Transverse colon (tissue), 4 donors: ENCODE measurements at regions not wholly inside any gene's neighbourhood (a gene's known extent, or its start where the extent isn't known, plus 50 kb on each side); places are given as distances from the start of the nearest gene placed in this dataset.
"Not testable (repeated sequence)": the region's sequence is repeated elsewhere in the genome, so short reads cannot be mapped to it uniquely, and the experiment has no call there.

Experiments used
- DNase-seq: peaks from one replicate; pipeline ENCODE4 v3.0.0-alpha.2; 2019
- H3K27ac ChIP-seq, 4 donors: fragments of 200-600 bp; sonication (generic); 2 replicates each; pipeline ENCODE4 v1.5.1; 2016 to 2018; ENCODE audit warnings: inconsistent platforms in 4 of 4
- H3K27me3 ChIP-seq: fragments of 200-600 bp; sonication (generic); 2 replicates; pipeline ENCODE4 v1.5.1; 2017; ENCODE audit warnings: inconsistent platforms
- H3K36me3 ChIP-seq, 4 donors: fragments of 200-600 bp; sonication (generic); 2 replicates each; pipeline ENCODE4 v1.5.1; 2017 to 2019; ENCODE audit warnings: inconsistent platforms in 4 of 4
- H3K4me1 ChIP-seq, 4 donors: fragments of 200-600 bp; sonication (generic); 2 replicates each; pipeline ENCODE4 v1.5.1; 2017 to 2020; ENCODE audit warnings: inconsistent platforms in 4 of 4
- H3K4me3 ChIP-seq, 4 donors: fragments of 200-600 bp; sonication (generic); 1 replicate in 1 of 4; 2 replicates in 3 of 4; pipeline versions ENCODE4 v1.5.1 to v1.6.1; 2017 to 2019; ENCODE audit warnings: inconsistent platforms in 4 of 4
- H3K9me3 ChIP-seq, 2 donors: fragments of 200-600 bp; sonication (generic); 2 replicates each; pipeline ENCODE4 v1.5.1; 2017 to 2019; ENCODE audit warnings: inconsistent platforms in 2 of 2
- EP300 ChIP-seq: sonication (generic); formaldehyde crosslinking; IDR thresholded peaks from one replicate; pipeline ENCODE4 v1.6.1; 2017; ENCODE audit warnings: antibody characterized with exemption, low read depth
- POLR2A ChIP-seq: fragments of 450-650 bp; IDR thresholded peaks from one replicate; pipeline ENCODE4 v1.6.1; 2016; ENCODE audit warnings: antibody characterized with exemption, mild to moderate bottlenecking, moderate library complexity
- POLR2AphosphoS5 ChIP-seq, 3 donors: sonication (generic); formaldehyde crosslinking; IDR thresholded peaks; one replicate each; pipeline ENCODE4 v1.6.1; 2016; ENCODE audit warnings: antibody characterized with exemption in 3 of 3
- WGBS, 2 donors: methylation state at CpG; one replicate each; pipeline ENCODE4 v1.1.5; 2018; ENCODE audit warnings: low coverage in 1 of 2; 5-methylcytosine and 5-hydroxymethylcytosine counted together
- in situ Hi-C, 4 donors: fragments of 200-750 bp; cut with MboI; loops; one replicate each; pipeline versions ENCODE4 v1.15.0 to v1.15.1; 2017; ENCODE audit warnings: low sequenced_read_pairs in 3 of 4, low pct_ligation_motif_present in 1 of 4, low pct_unique_long_range_greater_than_20kb in 1 of 4
- intact Hi-C: fragments of 100-400 bp; cut with DNase I; formaldehyde crosslinking; loops from one replicate; pipeline ENCODE4 v1.15.1; 2023; ENCODE audit warnings: low total_unique reads
- TF ChIP-seq, protein P1 (sequence below), 5 experiments: fragments of 200-600 bp in 3 of 5; fragments of 450-650 bp in 2 of 5; sonication (generic) in 3 of 5; IDR thresholded peaks; 1 replicate in 2 of 5; 2 replicates in 3 of 5; pipeline ENCODE4 v1.5.1; 2016 to 2017; ENCODE audit warnings: antibody characterized with exemption in 5 of 5, inconsistent platforms in 3 of 5, mild to moderate bottlenecking in 2 of 5, moderate library complexity in 1 of 5

GRCh38 chr13:82467626-82468025 lies 1414.6 kb downstream of the SLITRK1 start:
- intact Hi-C loops = no loop called here
- in situ Hi-C loops = no loop called here
- no peak overlapping the region for H3K4me3 ChIP-seq
- no peaks in the 10 kb centered on the region for H3K36me3 ChIP-seq
- H3K4me1 ChIP-seq = no peaks in the 10 kb centered on the region
- no peak for DNase-seq
- no peak for TF ChIP-seq POLR2AphosphoS5 (IDR thresholded peaks at IDR 0.05)
- no peak for TF ChIP-seq EP300
- TF ChIP-seq, protein P1, sequence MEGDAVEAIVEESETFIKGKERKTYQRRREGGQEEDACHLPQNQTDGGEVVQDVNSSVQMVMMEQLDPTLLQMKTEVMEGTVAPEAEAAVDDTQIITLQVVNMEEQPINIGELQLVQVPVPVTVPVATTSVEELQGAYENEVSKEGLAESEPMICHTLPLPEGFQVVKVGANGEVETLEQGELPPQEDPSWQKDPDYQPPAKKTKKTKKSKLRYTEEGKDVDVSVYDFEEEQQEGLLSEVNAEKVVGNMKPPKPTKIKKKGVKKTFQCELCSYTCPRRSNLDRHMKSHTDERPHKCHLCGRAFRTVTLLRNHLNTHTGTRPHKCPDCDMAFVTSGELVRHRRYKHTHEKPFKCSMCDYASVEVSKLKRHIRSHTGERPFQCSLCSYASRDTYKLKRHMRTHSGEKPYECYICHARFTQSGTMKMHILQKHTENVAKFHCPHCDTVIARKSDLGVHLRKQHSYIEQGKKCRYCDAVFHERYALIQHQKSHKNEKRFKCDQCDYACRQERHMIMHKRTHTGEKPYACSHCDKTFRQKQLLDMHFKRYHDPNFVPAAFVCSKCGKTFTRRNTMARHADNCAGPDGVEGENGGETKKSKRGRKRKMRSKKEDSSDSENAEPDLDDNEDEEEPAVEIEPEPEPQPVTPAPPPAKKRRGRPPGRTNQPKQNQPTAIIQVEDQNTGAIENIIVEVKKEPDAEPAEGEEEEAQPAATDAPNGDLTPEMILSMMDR (IDR thresholded peaks at IDR 0.05) = no peak
- no peak for TF ChIP-seq POLR2A
- H3K27ac ChIP-seq = no peak overlapping the region
- WGBS, 2 donors = 60 to 70% methylated on average over 1 of the region's 1 CpG
- H3K27me3 ChIP-seq = no peaks in the 10 kb centered on the region
- no peaks in the 10 kb centered on the region for H3K9me3 ChIP-seq

DNA sequence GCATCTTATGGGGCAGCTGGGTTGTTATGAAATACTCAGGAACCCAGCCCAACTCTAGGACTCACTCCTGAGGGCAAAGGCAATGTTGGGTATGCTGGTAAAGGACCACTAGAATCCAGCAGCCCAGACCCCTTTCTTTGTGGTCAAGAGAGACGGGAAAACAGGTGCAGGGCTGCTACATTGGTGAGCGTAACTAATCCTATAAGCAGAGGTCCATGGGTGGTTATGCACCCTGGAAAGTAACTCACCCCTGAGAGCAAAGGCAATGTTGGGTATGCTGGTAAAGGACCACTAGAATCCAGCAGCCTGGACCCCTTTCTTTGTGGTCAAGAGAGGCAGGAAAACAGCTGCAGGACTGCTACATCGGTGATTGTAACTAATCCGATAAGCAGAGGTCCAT lies 1422.7 kb downstream of the SLITRK1 start:
- H3K36me3 ChIP-seq, intact Hi-C loops, H3K4me1 ChIP-seq, H3K4me3 ChIP-seq, in situ Hi-C loops, H3K9me3 ChIP-seq, H3K27ac ChIP-seq, DNase-seq, H3K27me3 ChIP-seq: not testable (repeated sequence)
- 83 to 86% methylated on average over 1 to 4 of the region's 4 CpGs for WGBS, 2 donors

DNA sequence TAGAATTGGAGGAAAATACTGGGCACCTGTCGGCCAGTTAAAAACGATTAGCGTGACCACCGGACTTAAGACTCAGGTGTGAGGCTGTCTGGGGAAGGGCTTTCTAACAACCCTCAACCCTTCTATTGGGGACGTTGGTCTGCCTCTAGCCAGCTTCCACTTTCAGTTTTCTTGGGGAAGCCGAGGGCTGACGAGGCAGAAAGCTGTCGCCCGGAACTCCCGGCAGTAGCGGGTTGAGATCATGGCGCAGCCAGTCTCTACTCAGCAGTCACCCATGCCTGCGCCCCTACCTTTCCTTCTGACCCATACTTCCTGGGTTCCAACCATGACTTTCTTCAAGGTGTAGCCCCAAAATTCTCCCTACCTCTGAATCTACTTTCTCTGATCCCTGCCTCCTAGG lies 1424.1 kb downstream of the SLITRK1 start:
- no peak for TF ChIP-seq POLR2A
- TF ChIP-seq, protein P1 (IDR thresholded peaks at IDR 0.05) = no peak
- TF ChIP-seq POLR2AphosphoS5 (IDR thresholded peaks at IDR 0.05) = no peak
- TF ChIP-seq EP300 = no peak
- Histone ChIP-seq H3K9me3 (no peaks in the 10 kb centered on the region), H3K36me3 (no peaks in the 10 kb centered on the region), H3K4me3 (no peak overlapping the region), H3K27ac (no peak overlapping the region), H3K27me3 (no peaks in the 10 kb centered on the region), H3K4me1 (no peaks in the 10 kb centered on the region)
- no peak for DNase-seq
- intact Hi-C loops (no loop called here), in situ Hi-C loops (no loop called here)
- 85 to 93% methylated on average over 5 to 13 of the region's 13 CpGs for WGBS, 2 donors

DNA sequence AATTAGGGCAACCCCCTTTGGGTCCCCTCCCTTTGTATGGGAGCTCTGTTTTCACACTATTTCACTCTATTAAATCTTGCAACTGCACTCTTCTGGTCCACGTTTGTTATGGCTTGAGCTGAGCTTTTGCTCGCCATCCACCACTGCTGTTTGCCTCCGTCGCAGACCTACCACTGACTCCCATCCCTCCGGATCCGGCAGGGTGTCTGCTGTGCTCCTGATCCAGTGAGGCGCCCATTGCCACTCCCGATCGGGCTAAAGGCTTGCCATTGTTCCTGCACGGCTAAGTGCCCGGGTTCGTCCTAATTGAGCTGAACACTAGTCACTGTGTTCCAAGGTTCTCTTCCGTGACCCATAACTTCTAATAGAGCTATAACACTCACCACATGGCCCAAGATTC lies 1424.7 kb downstream of the SLITRK1 start:
- intact Hi-C loops, H3K9me3 ChIP-seq, H3K4me3 ChIP-seq, H3K36me3 ChIP-seq, H3K4me1 ChIP-seq, H3K27me3 ChIP-seq, in situ Hi-C loops, H3K27ac ChIP-seq, DNase-seq: not testable (repeated sequence)
- WGBS, 2 donors = 88 to 94% methylated on average over 6 to 13 of the region's 13 CpGs

DNA sequence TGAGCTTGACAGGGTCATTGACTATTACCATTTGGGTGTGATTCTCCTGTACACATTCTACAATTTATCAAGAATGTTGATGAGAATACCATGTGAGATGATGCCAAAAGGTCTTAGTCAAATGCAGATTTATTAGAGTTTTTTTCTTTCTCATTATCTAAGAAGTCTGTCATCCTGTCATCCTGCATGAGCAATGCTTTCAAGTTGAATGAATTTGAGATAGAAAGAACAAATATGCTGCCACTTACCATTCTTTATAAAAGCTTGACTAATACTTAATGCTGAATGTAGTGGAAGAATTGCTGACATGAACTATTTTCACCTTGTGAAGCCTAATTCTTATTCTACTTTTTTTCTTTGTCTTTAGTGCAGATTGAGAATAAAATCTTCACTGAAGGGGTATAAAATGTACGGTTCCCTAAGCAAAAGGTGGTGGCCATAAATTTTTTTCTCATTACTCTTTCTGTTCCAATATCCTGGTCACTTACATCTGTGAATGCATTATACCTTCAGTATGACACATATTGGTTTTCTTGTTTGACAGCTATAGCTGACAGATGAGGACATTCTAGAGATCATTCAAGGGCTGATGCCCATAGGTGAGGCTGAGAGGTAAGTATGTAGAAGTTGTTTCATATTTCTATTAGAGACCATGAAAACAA lies 1434.7 kb downstream of the SLITRK1 start:
- no peak for DNase-seq
- H3K4me1 ChIP-seq = no peaks in the 10 kb centered on the region
- TF ChIP-seq POLR2AphosphoS5 (IDR thresholded peaks at IDR 0.05) (no peak), EP300 (no peak), POLR2A (no peak)
- TF ChIP-seq, protein P1 (IDR thresholded peaks at IDR 0.05) = no peak
- WGBS, 2 donors = 42 to 73% methylated on average over 1 of the region's 1 CpG
- H3K27ac ChIP-seq = no peak overlapping the region
- no peak overlapping the region for H3K4me3 ChIP-seq
- H3K36me3 ChIP-seq = no peaks in the 10 kb centered on the region
- peaks cover 0 to 3% of the 10 kb centered on the region in 2 donors for H3K9me3 ChIP-seq
- in situ Hi-C loops = no loop called here
- H3K27me3 ChIP-seq = no peaks in the 10 kb centered on the region
- intact Hi-C loops = no loop called here
